VCaP (cell line): ENCODE measurements at regions not wholly inside any gene's neighbourhood (a gene's known extent, or its start where the extent isn't known, plus 50 kb on each side); places are given as distances from the start of the nearest gene placed in this dataset.
"Not testable (repeated sequence)": the region's sequence is repeated elsewhere in the genome, so short reads cannot be mapped to it uniquely, and the experiment has no call there.

ENCODE experiments used
- H3K27ac ChIP-seq: fragments of 450-650 bp; 2 replicates; pipeline ENCODE4 v1.5.1; 2017
- CTCF ChIP-seq: fragments of 450-650 bp; conservative IDR thresholded peaks from 2 replicates; pipeline ENCODE4 v1.5.1; 2017; ENCODE audit warnings: mild to moderate bottlenecking, moderate library complexity

- no peak overlapping the region for H3K27ac ChIP-seq
- no peak for TF ChIP-seq CTCF
Measured at GRCh38 chr5:8561224-8561840, 692.4 kb downstream of the MTRR start.

GRCh38 chr5:8561854-8562253 lies 692.9 kb downstream of the MTRR start:
- no peak for TF ChIP-seq CTCF

GRCh38 chr5:8563540-8563939 lies 694.6 kb downstream of the MTRR start:
- not testable (repeated sequence) for H3K27ac ChIP-seq

More at GRCh38 chr5:8561854-8562253, 692.9 kb downstream of the MTRR start:
- no peak overlapping the region for H3K27ac ChIP-seq

- H3K27ac ChIP-seq = no peak overlapping the region
- no peak for TF ChIP-seq CTCF
Measured at GRCh38 chr5:8568858-8569257, 699.9 kb downstream of the MTRR start.

- TF ChIP-seq CTCF = no peak
Measured at GRCh38 chr5:8570528-8570927, 701.6 kb downstream of the MTRR start.

GRCh38 chr5:8576178-8576577 lies 707.2 kb downstream of the MTRR start:
- TF ChIP-seq CTCF = no peak
- no peak overlapping the region for H3K27ac ChIP-seq

More at GRCh38 chr5:8570528-8570927, 701.6 kb downstream of the MTRR start:
- H3K27ac ChIP-seq = no peak overlapping the region

- H3K27ac ChIP-seq = no peak overlapping the region
- no peak for TF ChIP-seq CTCF
Measured at GRCh38 chr5:8577792-8578191, 708.8 kb downstream of the MTRR start.

GRCh38 chr5:8580298-8580697 lies 711.4 kb downstream of the MTRR start:
- no peak overlapping the region for H3K27ac ChIP-seq
- TF ChIP-seq CTCF = no peak
